Cardiac muscle cell (in vitro differentiated cells and primary cell): ENCODE measurements at regions not wholly inside any gene's neighbourhood (a gene's known extent, or its start where the extent isn't known, plus 50 kb on each side); places are given as distances from the start of the nearest gene placed in this dataset.

Experiments used
- DNase-seq, 2 donors: peaks; one replicate each; pipeline versions ENCODE4 v3.0.0 to v3.0.0-alpha.2; 2010 to 2017; ENCODE audit warnings: low read depth in 1 of 2, low spot score in 1 of 2
- H3K27ac ChIP-seq: fragments of 200-600 bp; sonication (generic); 2 replicates; pipeline ENCODE4 v1.5.1; 2016
- H3K27me3 ChIP-seq: fragments of 200-600 bp; sonication (generic); 2 replicates; pipeline ENCODE4 v1.6.0; 2016; ENCODE audit warnings: control low read depth
- H3K36me3 ChIP-seq: fragments of 200-600 bp; sonication (generic); 2 replicates; pipeline ENCODE4 v1.5.1; 2016; ENCODE audit warnings: control low read depth
- H3K4me1 ChIP-seq: fragments of 200-600 bp; sonication (generic); 2 replicates; pipeline ENCODE4 v1.8.1; 2017; ENCODE audit warnings: low read depth, mild to moderate bottlenecking, mixed run types
- H3K4me3 ChIP-seq: fragments of 200-600 bp; sonication (generic); 2 replicates; pipeline ENCODE4 v1.5.1; 2016; ENCODE audit warnings: mild to moderate bottlenecking
- H3K9me3 ChIP-seq: fragments of 200-600 bp; sonication (generic); 2 replicates; pipeline ENCODE4 v1.5.1; 2017; ENCODE audit warnings: low read depth, mild to moderate bottlenecking, control low read depth
- CTCF ChIP-seq: IDR thresholded peaks from 2 replicates; pipeline ENCODE4 v1.5.1; 2012; ENCODE audit warnings: low read depth, mild to moderate bottlenecking, low read length

- Histone ChIP-seq H3K9me3 (no peaks in the 10 kb centered on the region), H3K4me3 (no peak overlapping the region), H3K4me1 (no peaks in the 10 kb centered on the region), H3K27me3 (no peaks in the 10 kb centered on the region), H3K27ac (no peak overlapping the region), H3K36me3 (no peaks in the 10 kb centered on the region)
- no peak for TF ChIP-seq CTCF
- DNase-seq = no peak
Observed at GRCh38 chr6:164996838-164997237, 312.6 kb downstream of the C6orf118 start.

- no peak for DNase-seq
- Histone ChIP-seq H3K4me3 (no peak overlapping the region), H3K4me1 (no peaks in the 10 kb centered on the region), H3K27ac (no peak overlapping the region), H3K9me3 (no peaks in the 10 kb centered on the region), H3K27me3 (no peaks in the 10 kb centered on the region), H3K36me3 (no peaks in the 10 kb centered on the region)
- no peak for TF ChIP-seq CTCF
Observed at GRCh38 chr6:164991573-164991972, 317.8 kb downstream of the C6orf118 start.

- no peaks in the 10 kb centered on the region for H3K4me1 ChIP-seq
- no peaks in the 10 kb centered on the region for H3K9me3 ChIP-seq
- no peak overlapping the region for H3K27ac ChIP-seq
- TF ChIP-seq CTCF = no peak
- H3K4me3 ChIP-seq = no peak overlapping the region
- H3K27me3 ChIP-seq = no peaks in the 10 kb centered on the region
- H3K36me3 ChIP-seq = no peaks in the 10 kb centered on the region
- no peak for DNase-seq
Observed at GRCh38 chr6:164990901-164991300, 318.5 kb downstream of the C6orf118 start.

- H3K36me3 ChIP-seq = no peaks in the 10 kb centered on the region
Observed at GRCh38 chr6:164982389-164982788, 327.0 kb downstream of the C6orf118 start.

GRCh38 chr6:164967102-164967501 is 342.3 kb downstream of the C6orf118 start:
- Histone ChIP-seq H3K9me3 (no peaks in the 10 kb centered on the region), H3K36me3 (no peaks in the 10 kb centered on the region), H3K4me1 (no peaks in the 10 kb centered on the region), H3K27ac (no peak overlapping the region), H3K4me3 (no peak overlapping the region), H3K27me3 (no peaks in the 10 kb centered on the region)
- no peak for DNase-seq
- TF ChIP-seq CTCF = no peak

More at GRCh38 chr6:164982389-164982788, 327.0 kb downstream of the C6orf118 start:
- no peak overlapping the region for H3K27ac ChIP-seq
- no peaks in the 10 kb centered on the region for H3K9me3 ChIP-seq
- no peak for TF ChIP-seq CTCF
- H3K4me1 ChIP-seq = no peaks in the 10 kb centered on the region
- H3K27me3 ChIP-seq = no peaks in the 10 kb centered on the region
- H3K4me3 ChIP-seq = no peak overlapping the region
- DNase-seq = no peak

- DNase-seq = no peak
- Histone ChIP-seq H3K27me3 (no peaks in the 10 kb centered on the region), H3K4me1 (no peaks in the 10 kb centered on the region), H3K36me3 (no peaks in the 10 kb centered on the region), H3K4me3 (no peak overlapping the region), H3K9me3 (no peaks in the 10 kb centered on the region), H3K27ac (no peak overlapping the region)
- TF ChIP-seq CTCF = no peak
Observed at GRCh38 chr6:164962805-164963204, 346.6 kb downstream of the C6orf118 start.
